ENCODE measurements at regions not wholly inside any gene's neighbourhood (a gene's known extent, or its start where the extent isn't known, plus 50 kb on each side); places are given as distances from the start of the nearest gene placed in this dataset.
A peak's percentile ranks its signal among the peaks of the same experiment; 100 is the strongest.
"Not testable (repeated sequence)": the region's sequence is repeated elsewhere in the genome, so short reads cannot be mapped to it uniquely, and the experiment has no call there.

DNA sequence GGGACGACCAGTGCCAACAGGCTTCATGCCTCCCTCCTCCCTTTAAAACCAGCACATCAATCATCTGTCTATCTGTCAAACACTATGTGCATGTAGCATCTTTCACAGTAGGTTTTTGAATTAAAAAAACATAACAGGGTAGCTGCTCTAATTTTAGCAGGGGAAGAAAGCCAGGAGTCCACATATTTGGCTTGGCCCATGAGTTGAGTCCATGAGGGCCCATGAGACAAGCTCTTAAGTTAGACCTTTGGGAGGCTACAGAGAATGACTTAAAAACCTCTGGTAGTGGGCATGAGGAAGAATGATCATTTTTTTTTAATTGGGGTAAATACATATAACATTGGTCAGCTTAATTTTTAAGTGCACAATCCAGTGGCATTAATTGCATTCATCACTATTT is 194.9 kb downstream of the UTRN start:
- DNase-seq, result no peak

GRCh38 chr6:144480473-144480872 is 195.3 kb downstream of the UTRN start:
- no peak for DNase-seq

DNA sequence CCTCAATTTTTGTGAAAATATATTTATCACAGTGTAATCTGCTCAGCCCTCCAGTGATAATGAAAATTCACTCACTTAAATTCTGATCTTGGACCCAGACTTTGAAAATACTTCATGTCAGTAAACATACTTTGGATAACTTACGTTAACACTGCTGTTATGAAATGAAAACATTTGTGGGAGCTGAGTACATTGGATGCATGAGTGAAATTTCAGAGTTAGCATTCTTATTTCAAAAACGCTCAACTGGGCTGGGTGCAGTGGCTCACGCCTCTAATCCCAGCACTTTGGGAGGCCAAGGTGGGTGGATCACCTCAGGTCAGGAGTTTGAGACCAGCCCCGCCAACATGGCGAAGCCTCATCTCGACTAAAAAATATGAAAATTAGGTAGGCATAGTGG is 196.4 kb downstream of the UTRN start:
- DNase-seq, result no peak

GRCh38 chr6:144482142-144482541 is 197.0 kb downstream of the UTRN start:
- DNase-seq, result peak; percentile 66

DNA sequence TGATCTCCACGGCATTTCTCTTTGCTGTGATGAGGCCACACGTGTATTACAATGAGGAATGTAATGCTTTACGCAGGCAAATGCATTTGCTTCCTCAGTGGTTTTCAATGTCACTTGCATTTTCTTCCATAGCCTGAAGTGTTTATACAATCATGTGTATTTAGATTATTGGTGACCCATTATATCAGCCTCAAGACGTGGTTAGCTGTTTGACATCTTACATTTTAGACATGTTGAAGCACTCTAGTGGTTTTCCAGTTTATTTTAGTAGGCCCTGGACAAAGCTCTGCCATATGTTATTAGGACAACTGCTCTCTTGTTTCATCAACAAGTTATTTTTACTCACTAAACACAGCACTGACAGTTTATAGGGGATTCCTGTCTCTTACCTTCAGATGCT is 200.4 kb downstream of the UTRN start:
- DNase-seq, result no peak

GRCh38 chr6:144488590-144488989 is 203.5 kb downstream of the UTRN start:
- DNase-seq, result no peak

GRCh38 chr6:144493035-144493910 is 208.1 kb downstream of the UTRN start:
- DNase-seq, result no peak

- not testable (repeated sequence) for DNase-seq
Measured at GRCh38 chr6:144495076-144495475, 209.9 kb downstream of the UTRN start.

- no peak for DNase-seq
Measured at GRCh38 chr6:144497650-144498049, 212.5 kb downstream of the UTRN start.

GRCh38 chr6:144500892-144501291 is 215.8 kb downstream of the UTRN start:
- DNase-seq, result no peak

GRCh38 chr6:144505214-144505613 is 220.1 kb downstream of the UTRN start:
- not testable (repeated sequence) for DNase-seq

DNA sequence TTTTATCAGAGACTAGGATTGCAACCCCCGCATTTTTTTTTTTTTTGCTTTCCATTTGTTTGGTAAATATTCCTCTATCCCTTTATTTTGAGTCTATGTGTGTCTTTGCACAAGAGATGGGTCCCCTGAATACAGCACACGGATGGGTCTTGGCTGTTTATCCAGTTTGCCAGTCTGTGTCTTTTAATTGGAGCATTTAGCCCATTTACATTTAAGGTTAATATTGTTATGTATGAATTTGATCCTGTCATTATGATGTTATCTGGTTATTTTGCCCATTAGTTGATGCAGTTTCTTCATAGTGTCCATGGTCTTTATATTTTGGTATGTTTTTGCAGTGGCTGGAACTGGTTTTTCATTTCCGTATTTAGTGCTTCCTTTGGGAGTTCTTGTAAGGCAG is 220.9 kb downstream of the UTRN start:
- not testable (repeated sequence) for DNase-seq

GRCh38 chr6:144507772-144508312 is 222.7 kb downstream of the UTRN start:
- DNase-seq, result not testable (repeated sequence)

GRCh38 chr6:144510859-144511258 is 225.7 kb downstream of the UTRN start:
- DNase-seq, result no peak

GRCh38 chr6:144515761-144516160 is 230.6 kb downstream of the UTRN start:
- DNase-seq, result no peak

- DNase-seq, result no peak
Measured at GRCh38 chr6:144519426-144519825, 234.3 kb downstream of the UTRN start.

- DNase-seq, result no peak
Measured at GRCh38 chr6:144528743-144529425, 243.7 kb downstream of the UTRN start.

- no peak for DNase-seq
Measured at GRCh38 chr6:144530118-144530517, 245.0 kb downstream of the UTRN start.

GRCh38 chr6:144532238-144532637 is 247.1 kb downstream of the UTRN start:
- not testable (repeated sequence) for DNase-seq

DNA sequence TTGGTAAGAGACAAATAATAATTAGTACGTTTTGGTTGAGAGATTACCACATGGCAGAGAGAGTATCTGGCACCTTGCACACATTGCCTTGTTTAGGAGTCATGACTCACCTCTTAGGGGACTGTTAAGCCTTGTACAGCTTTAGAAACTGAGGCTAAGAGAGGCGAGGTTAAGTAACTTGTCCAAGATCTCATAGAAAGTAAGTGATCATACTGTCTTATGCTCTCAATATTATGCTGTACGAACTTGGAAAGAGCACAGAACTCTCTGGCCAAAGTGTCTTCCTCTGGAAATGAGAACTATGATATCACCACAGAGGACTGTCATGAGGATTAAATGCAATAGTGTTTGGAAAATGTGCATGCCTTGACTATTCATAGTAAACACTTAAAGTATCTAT is 249.0 kb downstream of the UTRN start:
- no peak for DNase-seq

DNA sequence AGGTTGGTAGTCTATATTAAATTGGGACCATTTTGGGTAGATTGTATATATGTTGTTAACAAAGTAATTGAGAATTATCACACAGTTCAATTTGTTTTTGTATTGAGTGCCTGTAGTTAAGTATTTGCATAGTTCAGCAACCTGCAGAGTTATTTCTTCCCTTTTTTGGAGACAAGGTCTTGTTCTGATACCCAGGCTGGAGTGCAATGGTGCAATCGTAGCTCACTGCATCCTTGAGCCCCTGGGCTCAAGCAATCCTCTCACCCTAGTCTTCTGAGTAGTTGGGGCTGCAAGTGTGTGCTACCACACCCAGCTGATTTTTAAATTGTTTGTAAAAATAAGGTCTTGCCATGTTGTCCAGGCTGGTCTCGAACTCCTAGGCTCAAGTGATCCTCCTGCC is 250.5 kb downstream of the UTRN start:
- no peak for DNase-seq

DNA sequence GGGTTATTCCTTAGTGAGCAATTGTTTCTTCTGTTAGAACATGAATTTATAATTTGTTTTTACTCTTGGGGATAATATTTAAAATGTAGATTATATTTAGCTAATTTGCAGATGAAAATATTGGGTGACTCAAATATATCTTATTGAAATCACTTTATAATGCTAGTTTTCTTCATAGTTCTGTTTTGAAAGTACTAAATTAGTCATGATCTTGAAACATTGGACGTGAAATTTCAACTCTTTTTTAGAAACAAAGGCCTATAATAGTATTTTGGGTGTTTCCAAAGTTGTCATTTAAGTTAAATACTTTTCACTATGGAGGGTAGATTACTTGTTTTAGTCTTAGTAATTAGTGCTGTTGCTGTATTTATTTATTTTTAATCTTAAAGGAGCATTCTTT is 250.9 kb downstream of the UTRN start:
- DNase-seq, result no peak

DNA sequence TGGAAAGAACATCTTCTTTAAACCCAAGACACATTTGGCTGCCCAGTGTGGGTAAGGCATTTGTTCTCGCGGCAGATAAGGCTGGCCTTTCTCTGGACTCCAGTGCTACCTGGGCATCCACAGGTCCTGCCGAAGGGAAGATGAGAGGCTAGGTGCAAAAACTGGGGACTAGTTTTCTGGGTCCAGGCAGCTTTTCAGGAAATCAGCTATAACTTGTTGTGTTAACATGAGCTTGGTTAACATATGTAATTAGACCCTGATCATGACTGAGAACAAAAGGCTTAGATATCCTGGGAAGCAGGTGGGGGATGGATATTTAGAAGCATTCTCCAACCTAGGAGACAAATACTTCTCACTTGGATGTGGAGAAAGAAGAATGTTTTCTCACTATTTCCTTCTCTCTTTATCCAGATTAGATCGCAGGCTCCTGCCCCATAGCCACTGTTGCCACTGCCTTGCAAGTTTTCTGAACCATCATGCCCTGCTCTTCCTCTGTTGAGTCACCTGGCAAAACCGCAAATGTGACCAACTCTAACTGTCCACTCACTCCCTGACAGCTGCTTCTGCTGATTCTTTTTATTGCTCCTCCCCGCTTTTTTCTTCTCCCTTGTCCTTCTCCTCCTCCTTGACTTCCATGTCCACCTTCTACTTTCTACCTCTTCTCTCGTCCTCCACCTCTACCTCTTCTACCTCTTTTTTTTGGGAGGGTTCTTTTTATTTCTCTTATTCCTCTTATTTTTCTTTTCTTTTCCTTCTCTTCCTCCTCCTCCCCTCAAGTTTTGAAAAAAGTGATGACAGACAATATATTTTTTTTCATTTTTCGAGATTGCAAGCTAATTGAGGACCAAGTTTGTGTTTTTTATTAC is 258.1 kb downstream of the UTRN start:
- no peak for DNase-seq

Data from NCI-H2171 treated with DMSO at 0.1 percent for 48 hours (cell line).